Right ventricle myocardium inferior (tissue), 1 donor: ENCODE measurements at regions not wholly inside any gene's neighbourhood (a gene's known extent, or its start where the extent isn't known, plus 50 kb on each side); places are given as distances from the start of the nearest gene placed in this dataset.

Experiments used
- ATAC-seq: fragments of 200-7000 bp; cut with Tn5 transposase; one replicate; pipeline ENCODE4 v1.9.1; 2020; ENCODE audit warnings: mild to moderate bottlenecking, moderate library complexity
- DNase-seq: peaks from one replicate; pipeline ENCODE4 v3.0.0; 2021; ENCODE audit errors: missing footprints
- intact Hi-C: fragments of 100-400 bp; cut with DNase I; formaldehyde crosslinking; loops from one replicate; pipeline ENCODE4 v1.11.0; 2022
- donor health status: DM: no; HTN: yes; CAD: no; lungs with severe emphysema.

GRCh38 chr3:31439890-31440750, 92.6 kb upstream of the STT3B start:
- intact Hi-C loops: no loop called here
- no peak for DNase-seq
- no peak for ATAC-seq

GRCh38 chr3:31440878-31441277, 91.8 kb upstream of the STT3B start:
- DNase-seq (no peak), ATAC-seq (no peak)
- intact Hi-C loops: no loop called here

GRCh38 chr3:31442755-31443154, 90.0 kb upstream of the STT3B start:
- DNase-seq: no peak
- intact Hi-C loops: no loop called here
- no peak for ATAC-seq

- DNase-seq: no peak
- ATAC-seq: no peak
- intact Hi-C loops: no loop called here
These were observed 88.2 kb upstream of the STT3B start for GRCh38 chr3:31444220-31445142.

GRCh38 chr3:31445701-31446100, 87.0 kb upstream of the STT3B start:
- DNase-seq: no peak
- intact Hi-C loops: no loop called here
- no peak for ATAC-seq

GRCh38 chr3:31448035-31448881, 84.5 kb upstream of the STT3B start:
- DNase-seq (no peak), ATAC-seq (no peak)
- intact Hi-C loops: no loop called here

- ATAC-seq (no peak), DNase-seq (no peak)
- intact Hi-C loops: no loop called here
These were observed 83.9 kb upstream of the STT3B start for GRCh38 chr3:31448882-31449243.

- intact Hi-C loops: no loop called here
- ATAC-seq (no peak), DNase-seq (no peak)
These were observed 83.4 kb upstream of the STT3B start for GRCh38 chr3:31449318-31449717.

- no peak for ATAC-seq
- intact Hi-C loops: no loop called here
- DNase-seq: no peak
These were observed 82.4 kb upstream of the STT3B start for GRCh38 chr3:31450345-31450744.

GRCh38 chr3:31452495-31453106, 80.1 kb upstream of the STT3B start:
- ATAC-seq: no peak
- intact Hi-C loops: no loop called here
- no peak for DNase-seq

- ATAC-seq (no peak), DNase-seq (no peak)
- intact Hi-C loops: no loop called here
These were observed 79.3 kb upstream of the STT3B start for GRCh38 chr3:31453430-31453829.

GRCh38 chr3:31455524-31455923, 77.2 kb upstream of the STT3B start:
- ATAC-seq (no peak), DNase-seq (no peak)
- intact Hi-C loops: no loop called here

- DNase-seq: no peak
- no peak for ATAC-seq
- intact Hi-C loops: no loop called here
These were observed 76.4 kb upstream of the STT3B start for GRCh38 chr3:31456373-31456772.

GRCh38 chr3:31461426-31461825, 71.3 kb upstream of the STT3B start:
- intact Hi-C loops: no loop called here
- ATAC-seq (no peak), DNase-seq (no peak)

GRCh38 chr3:31462050-31462569, 70.6 kb upstream of the STT3B start:
- no peak for ATAC-seq
- intact Hi-C loops: no loop called here

GRCh38 chr3:31465999-31466398, 66.7 kb upstream of the STT3B start:
- intact Hi-C loops: no loop called here
- ATAC-seq: no peak
- no peak for DNase-seq

More at GRCh38 chr3:31462050-31462569, 70.6 kb upstream of the STT3B start:
- no peak for DNase-seq

- DNase-seq (no peak), ATAC-seq (no peak)
- intact Hi-C loops: no loop called here
These were observed 65.9 kb upstream of the STT3B start for GRCh38 chr3:31466866-31467265.

GRCh38 chr3:31468433-31468832, 64.3 kb upstream of the STT3B start:
- no peak for ATAC-seq
- intact Hi-C loops: no loop called here
- no peak for DNase-seq

GRCh38 chr3:31469385-31469784, 63.3 kb upstream of the STT3B start:
- ATAC-seq (no peak), DNase-seq (no peak)
- intact Hi-C loops: no loop called here
